SW480 (cell line): ENCODE measurements at regions not wholly inside any gene's neighbourhood (a gene's known extent, or its start where the extent isn't known, plus 50 kb on each side); places are given as distances from the start of the nearest gene placed in this dataset.

Source experiments
- DNase-seq: peaks from one replicate; pipeline ENCODE4 v3.0.0-alpha.2; 2016; ENCODE audit warnings: low spot score

DNA sequence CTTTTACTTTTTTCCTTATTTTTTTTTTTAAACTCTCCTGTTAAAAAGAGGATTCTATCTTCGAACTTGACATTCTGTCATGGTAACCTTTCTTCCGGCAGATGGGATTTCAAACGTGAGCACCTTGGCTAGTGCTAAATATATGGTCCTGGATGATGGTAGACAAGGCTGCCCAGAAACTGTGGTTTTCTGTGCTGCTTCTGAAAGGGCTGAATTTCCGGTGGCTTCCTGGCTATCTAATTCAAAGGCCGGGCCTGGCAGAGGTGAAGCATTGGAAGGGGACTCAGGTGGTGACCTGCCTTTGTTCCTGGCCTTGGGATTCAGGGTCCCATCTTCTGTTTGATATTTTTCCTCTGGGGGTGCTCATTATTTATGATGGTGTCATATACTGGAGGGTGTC is 118.6 kb upstream of the MYL2 start:
- no peak for DNase-seq

DNA sequence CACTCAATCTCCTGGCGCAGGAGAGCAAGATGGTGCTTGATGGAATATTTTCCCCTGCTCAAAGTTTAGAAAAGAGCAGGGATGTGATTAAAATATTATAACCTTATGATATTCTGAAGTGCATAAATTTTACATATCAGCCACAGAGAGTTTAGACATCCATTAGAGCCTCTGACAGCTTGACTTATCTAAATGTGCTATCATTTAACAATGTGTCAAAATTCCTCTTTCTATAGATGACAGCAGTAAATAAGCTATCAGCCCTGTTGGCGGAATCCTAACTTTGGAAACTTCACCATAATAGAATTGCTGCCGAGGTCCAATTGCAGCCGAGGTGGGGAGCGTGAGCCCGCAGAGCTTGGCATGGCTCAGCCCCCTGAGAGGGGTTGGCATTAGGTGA is 117.7 kb upstream of the MYL2 start:
- DNase-seq = no peak

DNA sequence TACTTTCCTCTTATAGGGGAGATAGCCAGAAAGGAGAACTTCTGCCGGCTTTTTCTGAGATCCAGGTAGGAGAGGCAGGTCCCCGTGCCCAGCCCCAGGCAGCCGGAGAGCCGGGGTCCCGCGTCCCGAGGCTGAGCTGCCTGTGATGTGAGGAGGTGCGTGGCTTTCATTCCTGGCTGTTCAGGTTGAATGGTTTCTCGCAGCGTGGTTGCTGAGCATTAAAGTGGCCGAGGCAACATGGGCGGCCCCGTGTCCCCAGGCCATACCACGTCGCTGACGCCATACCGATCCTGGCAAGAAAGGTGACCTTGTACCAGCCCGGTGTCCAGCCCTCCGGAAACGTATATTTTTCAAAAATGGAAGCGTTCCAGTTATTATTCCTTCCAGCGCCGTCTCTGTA is 116.7 kb upstream of the MYL2 start:
- DNase-seq = no peak

DNA sequence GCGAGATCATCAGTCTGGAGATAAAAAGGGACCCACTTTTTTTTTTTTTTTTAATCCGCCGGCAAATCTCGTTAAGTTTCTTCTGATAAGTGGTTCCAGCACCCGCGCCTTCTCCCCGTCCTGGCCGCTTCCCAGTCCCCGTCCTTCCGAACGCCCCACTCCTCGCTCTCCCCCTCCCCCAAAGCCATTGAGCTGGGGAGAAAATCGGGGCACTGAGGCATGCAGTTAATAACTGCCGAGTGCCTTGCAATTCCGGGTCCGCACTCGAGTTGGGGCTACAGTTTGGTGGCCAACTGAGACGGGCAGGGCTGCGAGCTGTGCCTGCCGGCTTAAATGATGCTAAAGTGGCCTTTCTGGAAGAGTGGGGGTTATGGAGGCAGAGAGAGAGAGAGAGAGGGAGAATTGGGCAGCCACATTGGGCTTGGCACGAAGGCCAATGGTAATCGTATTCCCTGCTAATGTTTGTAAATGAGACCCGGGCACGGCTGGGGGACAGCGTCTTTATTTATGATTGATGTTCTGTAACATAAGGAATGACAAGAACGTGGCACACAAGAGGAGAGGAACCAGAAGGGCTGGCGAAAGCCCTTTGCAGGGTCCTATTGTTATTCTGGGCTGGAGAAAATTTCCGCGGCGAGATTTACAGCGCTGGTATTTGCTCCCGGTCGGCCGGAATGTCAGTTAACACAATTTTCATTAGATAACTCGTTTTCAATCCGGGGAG is 115.4 kb upstream of the MYL2 start:
- no peak for DNase-seq

DNA sequence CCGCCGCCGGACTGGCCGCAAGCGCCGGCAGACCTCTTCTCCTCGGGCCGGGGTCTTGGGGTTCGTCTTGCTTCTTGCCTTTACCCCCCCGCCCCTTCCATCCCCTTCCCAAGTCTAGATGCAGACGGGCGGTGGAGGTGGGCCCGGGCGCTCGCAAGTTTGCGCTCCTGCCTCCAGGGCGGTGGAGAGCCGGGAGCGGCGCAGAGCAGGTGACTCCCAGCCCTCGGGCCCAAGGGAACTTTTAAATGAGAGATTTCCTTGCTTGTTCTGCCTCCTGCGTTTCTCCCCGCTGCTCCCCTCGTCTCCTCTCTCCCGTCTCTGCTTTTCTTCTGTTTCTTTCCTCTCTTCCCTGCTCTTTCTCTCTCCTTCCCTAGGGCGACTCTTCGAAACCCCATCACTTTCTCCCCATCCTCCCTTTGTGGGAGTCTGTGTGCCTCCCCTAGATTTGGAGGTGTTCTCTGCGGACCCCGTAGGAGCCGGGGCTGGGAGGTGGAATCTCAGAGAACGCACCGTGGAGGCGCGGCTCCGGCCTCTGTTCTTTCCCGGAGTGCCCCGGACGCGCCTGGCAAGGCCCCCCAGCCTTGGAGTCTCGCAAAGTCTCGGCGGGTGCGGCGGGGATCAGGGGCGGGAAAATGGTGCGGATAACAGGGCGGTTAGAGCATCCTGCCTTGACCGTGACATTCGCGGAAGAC is 114.7 kb upstream of the MYL2 start:
- no peak for DNase-seq

DNA sequence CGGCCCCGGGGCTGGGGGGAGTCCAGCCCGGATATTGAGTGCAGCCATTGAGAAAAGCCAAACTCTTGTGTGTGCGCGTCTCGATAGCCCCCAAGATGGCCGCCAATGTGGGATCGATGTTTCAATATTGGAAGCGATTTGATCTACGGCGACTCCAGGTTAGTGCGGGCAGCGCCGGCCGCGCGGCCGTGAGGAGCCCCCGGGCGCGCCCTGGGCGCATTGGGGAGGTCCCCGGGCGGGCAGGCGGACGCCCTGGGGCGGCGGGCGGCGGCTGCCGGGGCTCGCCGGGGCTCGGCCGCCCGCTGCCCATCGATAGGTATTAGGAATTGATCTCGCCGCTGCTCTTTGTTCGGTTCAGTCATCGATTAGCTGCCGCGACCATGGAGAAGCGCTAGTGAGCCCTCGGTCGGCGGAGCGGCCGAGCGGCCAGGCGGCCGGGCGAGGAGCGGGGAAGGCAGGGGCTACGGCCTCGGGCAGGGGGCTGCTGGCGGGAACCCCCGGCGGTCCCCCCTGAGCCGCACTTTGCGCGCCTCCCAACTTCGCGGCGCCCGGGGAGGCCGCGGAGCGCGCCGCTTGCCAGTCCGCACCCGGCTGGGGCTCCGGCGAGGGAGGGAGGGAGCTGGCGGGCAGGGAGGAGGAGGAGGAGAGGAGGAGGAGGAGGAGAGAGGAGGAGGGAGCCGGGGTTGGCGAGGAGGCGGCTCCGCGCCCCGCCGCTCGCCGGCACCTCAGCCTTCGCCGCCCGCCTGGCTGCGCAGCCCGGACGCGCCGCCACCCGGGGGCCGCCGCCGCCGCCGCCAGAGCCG is 113.9 kb upstream of the MYL2 start, which contains the start of gene CUX2:
Gene CUX2, plus strand, starts transcription at position 83 of the 803 bp plus-strand sequence.
- DNase-seq = no peak

DNA sequence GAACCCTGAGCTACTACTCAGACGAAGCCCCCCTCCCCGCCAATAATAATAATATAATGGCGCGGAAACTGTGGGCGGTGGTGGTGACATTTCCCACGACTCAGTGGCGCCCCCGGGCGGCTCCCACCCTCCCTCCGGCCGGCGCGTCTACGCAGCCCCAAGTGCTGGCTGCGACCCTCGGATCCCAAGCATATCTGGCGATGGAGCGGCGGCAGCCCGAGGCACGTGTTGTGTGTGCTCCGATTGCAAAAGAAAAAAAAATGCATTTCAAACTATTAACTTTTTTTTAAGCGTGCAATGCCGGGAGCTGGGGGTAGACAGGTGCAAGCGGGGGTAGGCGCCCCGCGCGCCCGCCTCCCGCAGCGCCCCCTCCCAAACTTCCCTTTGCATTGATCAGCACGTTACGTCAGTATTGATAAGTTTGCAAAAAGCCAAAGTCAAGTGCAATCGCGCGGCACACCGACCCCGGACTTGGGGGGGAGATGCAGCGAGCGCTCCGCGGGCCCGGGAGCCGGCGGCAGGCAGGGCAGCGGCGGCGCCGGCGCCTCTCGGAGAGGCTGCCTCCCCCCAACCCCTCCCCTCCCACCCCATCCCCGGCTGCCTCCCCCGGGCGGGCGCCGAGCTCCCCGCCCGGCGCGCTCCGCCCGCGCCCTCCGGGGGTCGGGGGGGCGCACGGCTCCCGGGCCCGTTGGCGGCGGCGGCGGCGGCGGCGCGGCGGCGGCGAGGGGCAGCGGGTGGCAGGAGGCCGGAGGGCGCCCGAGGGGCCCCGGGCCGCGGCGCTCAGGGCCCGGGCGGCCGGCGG is 113.1 kb upstream of the MYL2 start:
- no peak for DNase-seq

DNA sequence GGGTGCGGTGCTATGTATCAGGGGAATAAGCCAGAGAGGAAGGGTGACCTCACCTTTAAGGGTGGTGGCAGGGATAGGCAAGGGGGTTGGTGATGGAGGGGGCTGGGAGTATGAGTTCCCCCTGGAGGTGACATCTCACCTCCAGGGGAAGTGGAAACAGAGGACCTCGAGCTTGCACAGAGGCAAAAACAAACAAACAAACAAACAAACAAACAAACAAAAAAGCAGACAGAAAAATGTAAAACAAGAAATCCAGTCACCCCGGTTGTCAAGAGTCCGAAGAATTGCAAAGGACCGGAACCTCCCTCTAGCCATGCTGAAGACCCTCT is 112.2 kb upstream of the MYL2 start:
- no peak for DNase-seq

DNA sequence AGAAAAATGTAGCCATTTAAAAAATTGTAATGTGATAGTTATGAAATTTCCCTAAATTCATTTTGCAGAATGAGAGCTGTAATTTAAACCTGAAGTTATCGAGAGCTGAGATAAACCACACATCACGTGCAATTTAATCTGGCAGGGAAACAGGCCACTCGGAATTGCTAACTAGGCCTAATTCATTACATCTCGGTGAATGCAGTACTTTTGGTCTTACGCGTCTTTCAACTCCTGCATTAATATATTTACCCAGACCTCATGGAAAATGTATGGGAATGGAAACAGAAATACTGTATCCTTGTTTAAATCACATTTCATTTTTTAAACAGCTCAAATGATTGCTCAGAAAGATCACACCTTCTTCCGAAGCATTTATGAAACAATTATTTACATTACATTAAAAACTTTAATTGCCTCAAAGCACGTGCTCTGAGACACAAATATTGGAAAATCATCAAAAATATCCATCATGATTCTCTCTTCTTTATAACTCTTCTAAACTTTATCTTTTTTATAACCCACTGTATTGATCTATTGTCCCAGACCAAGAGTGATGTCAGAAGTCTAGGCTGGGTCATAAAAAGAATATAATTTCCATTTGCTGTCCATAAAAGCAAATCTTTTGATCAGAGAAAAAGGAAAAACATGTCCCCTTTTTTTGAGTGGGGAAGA is 111.7 kb upstream of the MYL2 start:
- no peak for DNase-seq

DNA sequence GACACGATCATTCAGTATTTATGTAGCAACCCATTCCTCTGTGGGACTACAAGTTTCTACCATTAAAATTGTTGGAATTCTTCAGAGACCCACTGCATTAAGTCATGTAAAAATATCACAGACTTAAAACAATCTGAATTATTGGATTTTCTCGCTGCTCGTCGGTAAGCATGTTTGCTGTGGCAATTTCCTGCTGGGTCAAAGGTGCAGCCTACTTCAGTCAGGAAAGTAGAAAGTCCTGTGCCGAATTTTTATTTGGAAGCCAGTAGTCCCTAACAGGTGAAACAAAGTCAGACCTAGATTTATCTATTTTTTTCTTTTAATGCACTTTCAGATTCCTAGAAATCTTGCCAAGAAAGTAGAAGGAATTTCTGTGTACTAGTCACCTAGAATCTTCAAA is 110.4 kb upstream of the MYL2 start:
- DNase-seq = no peak

DNA sequence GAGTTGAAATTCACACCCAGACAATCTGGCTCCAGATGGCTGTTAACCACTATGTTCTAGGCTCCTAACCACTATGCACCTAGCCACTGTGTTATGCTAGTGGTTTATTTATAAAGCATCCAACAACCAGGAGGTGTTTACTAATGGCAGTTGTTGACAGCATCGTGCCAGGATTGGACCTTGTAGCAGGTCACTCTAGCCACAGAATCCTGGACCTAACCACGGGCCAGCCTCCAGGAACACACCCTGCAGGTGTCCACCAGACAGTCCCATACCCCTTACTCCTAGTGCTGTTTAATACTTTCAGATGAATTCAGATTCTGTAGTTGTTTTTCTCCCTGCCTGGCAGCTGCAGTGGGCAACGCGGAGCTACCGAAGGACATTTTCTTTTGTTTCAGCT is 109.4 kb upstream of the MYL2 start:
- peak; percentile 39 for DNase-seq

DNA sequence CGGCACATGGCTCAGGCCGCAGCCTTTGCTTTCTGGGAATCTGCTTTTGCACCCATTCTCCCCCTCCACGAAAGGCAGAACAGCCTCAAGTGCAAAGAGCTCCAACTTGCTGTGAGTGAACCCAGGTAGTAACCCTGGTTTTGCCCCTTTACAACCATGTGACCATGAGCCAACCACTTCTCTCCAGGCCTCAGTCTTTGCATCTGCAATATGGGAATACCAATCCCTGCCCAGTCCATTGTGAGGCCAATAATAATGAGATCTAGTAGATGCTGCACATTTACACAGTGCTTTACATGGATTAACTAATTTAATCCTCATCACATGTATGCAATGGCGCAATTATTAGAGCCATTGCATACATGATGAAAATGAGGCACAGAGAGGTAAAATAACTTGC is 108.9 kb upstream of the MYL2 start:
- no peak for DNase-seq

DNA sequence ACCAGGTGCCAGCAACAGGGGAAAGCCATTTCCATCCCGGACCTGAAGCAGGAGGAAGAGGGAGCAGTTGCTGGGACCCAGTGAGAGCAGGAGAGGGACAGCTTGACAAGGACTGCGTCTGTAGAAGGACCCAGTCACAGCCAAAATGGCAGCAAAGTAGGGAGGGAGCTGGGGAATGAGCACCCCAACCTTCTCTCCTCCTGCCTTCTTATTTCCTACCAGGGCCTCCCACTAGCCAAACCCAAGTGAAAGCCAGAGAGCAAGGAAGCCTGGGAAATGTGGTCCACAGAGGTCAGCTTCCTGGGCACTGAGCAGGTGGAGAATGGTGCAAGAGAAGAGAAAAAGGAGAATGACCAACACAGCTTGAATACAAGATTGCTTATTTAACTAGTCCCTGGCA is 108.5 kb upstream of the MYL2 start:
- DNase-seq = no peak

DNA sequence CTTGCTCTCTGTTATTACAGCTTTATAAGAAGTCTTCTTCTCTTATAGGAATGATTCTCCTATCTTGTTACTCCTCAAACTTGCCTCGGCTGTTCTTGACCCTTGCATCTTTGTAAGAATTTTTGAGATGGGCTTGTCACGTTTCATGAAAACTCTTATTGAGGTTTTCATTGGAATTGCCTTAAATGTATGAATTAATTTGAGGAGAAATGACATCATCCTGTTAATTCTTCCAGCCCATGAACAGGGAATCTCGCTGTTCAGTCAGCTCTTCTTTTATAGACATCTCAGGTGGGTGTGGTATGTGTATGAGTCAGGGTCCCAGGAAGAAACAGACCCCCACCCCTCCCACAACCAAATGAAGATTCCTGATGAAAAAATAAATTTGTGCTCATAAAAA is 107.1 kb upstream of the MYL2 start:
- no peak for DNase-seq

DNA sequence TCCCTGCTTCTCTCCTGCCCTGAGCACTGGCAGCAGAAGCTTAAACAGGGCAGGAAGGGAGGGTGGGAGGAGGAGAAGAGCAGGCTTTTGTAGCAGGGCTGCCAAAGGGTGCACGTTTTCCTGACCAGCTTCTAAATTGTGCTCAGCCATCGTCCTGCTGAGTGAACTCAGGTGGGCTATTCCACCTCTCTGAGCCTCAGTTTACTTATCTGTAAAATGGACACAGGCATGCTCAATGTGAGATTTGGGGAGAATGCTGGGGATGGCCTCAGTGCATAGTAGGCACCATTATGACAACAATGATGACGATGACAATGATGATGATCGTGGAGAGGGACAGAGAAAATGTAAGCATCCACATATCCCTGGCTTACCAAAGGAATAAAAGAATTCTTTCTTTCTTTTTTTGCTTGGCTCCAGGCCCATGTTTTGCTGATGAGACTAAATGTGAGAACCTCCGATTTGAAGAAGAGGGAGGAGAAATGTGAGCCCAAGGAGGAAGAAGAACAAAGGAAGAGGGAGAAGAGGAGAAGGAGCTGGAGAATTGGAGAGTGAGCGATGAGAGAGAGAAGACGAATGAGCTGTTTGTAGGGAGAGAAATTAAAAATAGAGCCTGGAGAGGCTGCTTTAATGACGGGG is 105.5 kb upstream of the MYL2 start:
- no peak for DNase-seq

DNA sequence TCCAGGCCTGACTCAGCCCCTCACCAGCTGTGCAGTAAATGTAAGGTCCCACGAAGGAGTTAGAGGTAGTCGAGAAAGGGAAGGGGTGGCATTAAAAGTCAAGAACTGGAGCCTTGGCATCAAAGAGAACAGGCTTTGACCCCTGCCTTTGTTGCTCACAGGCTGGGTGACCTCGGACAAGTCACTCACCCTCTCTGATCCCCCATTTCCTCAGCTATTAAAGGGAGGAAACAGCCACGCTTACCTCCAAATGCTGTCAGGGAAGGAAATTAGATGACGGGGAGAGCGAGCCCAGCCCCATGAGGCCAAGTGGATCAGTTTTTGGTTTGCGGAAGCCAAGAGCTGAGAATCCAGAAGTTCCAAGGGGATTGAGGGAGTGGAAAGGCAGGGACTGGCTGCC is 104.9 kb upstream of the MYL2 start:
- DNase-seq = no peak

DNA sequence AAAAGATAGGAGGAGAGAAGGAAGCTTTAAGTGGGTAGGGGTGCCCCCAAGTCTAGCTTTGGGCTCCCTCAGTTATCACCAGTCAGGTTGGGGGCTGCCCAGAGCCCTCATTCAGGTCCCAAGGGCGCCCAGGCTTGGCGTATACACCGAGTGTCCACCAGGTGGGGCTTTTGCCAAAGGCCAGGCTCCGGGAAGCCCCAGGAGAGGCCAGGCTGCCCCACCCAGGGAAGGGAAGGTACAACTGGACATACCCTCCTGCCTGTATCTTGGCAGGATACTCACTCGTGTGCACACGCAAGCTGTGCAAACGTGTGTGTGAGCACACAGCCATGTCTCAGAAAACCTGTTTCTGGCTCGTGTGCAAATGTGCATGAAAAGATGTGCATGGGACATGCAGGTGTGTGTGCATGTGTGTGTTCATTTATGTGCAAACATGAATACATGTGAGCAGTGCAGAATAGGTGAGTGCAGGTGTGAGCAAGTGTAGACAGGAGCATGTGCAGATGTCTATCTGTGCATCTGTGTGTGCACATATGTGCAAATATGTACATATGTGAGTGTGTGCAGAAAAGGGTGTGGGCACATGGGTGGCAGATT is 103.9 kb upstream of the MYL2 start:
- peak; percentile 46 for DNase-seq

DNA sequence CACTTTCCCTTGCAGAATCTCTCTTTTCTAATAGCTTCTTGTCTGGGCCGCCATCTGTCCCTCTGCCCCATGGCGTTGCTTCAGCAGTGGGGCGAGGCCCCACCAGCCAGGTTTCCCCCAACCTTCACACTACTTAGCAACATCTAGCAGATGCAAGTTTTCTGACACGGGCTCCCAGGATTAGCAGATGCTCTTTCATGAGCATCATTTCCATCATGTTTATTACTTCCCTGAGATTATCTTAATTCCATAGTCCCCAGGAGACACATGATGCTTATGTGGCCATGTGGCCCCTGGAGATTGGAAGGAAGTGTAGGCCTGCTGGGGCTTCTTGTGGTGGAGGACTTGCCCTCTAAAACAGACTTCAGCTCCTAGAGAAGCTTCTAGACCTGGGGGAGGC is 102.0 kb upstream of the MYL2 start:
- DNase-seq = no peak

DNA sequence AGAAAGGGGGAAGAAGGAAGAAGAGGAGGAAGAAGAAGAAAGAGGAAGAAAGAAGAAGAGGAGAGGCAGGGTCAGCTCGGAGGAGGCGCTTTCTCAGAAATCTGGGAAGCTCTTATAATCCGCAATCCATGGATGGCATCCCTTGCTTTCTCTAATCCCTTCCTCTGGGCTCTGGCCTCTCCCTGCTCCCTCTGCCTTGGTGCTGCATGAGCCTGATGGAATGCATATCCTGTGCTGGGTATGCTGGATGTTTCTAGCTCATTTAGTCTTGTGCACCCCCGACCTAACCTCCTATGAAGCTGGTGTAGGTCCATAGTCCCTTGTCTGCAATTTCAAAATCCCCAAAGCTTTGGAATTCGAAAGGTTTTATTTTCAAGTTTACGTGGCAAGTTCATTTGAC is 94.2 kb upstream of the MYL2 start:
- DNase-seq = no peak

DNA sequence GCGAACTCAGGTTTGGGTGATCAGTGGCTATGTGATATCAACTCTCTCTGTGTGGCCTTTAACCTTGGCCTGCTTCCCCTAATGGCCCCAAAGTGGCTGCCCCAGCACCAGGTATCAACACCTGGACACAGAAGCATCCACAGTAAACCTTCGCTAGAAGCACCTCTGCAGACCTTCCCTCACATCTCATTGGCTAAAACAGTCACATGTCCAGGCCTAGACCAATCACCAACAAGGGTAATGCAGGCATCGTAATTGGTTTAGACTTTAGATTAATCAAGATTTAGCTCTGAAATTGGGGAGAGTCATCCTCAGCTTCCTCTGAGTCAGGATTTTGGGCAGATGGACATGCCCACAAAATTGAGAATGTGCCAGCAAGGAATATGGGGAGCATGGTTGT is 92.5 kb upstream of the MYL2 start:
- no peak for DNase-seq

DNA sequence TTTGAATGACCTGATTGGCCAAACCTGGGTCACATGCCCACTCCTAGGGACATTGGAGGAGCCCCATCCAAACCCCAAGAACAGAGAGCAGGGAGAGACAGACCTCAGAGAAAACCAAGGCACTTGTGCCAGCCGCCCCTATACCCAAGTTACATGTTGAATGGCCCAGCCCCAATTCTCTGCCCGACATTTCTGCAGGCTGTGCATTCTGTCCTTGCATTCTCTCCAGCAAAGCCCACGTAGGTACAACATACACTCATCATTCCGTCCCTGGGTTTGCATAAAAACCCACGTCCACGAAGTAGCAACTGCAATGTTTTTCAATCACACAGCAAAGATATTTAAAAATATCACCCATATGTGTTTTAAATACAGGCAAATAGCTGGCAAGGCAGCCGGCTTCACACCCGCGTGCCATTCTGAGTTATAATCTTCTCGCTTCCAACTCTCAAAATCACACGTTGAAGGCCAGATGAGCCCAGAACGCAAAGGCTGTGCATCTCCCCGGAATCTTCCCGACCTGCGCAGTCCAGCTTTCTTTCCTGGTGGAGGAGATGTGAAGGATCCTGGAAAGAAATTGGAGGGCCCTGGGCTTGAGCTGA is 91.7 kb upstream of the MYL2 start:
- DNase-seq = no peak
